K562 (cell line): ENCODE measurements at regions not wholly inside any gene's neighbourhood (a gene's known extent, or its start where the extent isn't known, plus 50 kb on each side); places are given as distances from the start of the nearest gene placed in this dataset.

ENCODE experiments used
- ATAC-seq: fragments of 200-7000 bp; cut with Tn5 transposase; 3 replicates; pipeline ENCODE4 v1.9.1; 2020; ENCODE audit warnings: moderate library complexity
- BruUV-seq: library from RNA; stranded (reverse); fragments of 400-500 nt; replicated peaks from 2 replicates; lab custom pipeline; 2021; lab: Mats Ljungman, UMichigan
- CTCF ChIA-PET: fragments of 300-600 bp; formaldehyde crosslinking; extraction: SDS; loops from one replicate; lab custom pipeline; 2021; ENCODE audit warnings: low intra/inter-chr PET ratio; lab: Yijun Ruan, JAX
- POLR2A ChIA-PET: fragments of 300-600, 350-650 bp; sonication (Branson Sonifier 250); formaldehyde crosslinking; extraction: SDS; loops from one replicate; lab custom pipeline; 2021; ENCODE audit warnings: antibody characterized with exemption, inconsistent platforms; lab: Yijun Ruan, JAX
- DNase-seq, 4 experiments: peaks; one replicate each; pipeline versions ENCODE4 v3.0.0 to v3.0.0-alpha.2; 2011 to 2018; ENCODE audit warnings: low spot score in 3 of 4, mixed read lengths in 3 of 4; ENCODE audit errors: extremely low read depth in 1 of 4
- FAIRE-seq: peaks from 2 replicates; lab custom pipeline; 2011; peaks lifted over from hg19 to GRCh38; lab: Jason Lieb, UNC
- H2AFZ ChIP-seq: 2 replicates; pipeline ENCODE4 v1.6.0; 2011; ENCODE audit warnings: low read depth, low read length, control low read depth, inconsistent platforms
- H3K27ac ChIP-seq: fragments of 200-600 bp; 3 replicates; pipeline ENCODE4 v1.8.0; 2011; ENCODE audit warnings: low read depth, mild to moderate bottlenecking, control low read depth, inconsistent platforms, low read length, moderate library complexity, mixed read lengths; ENCODE audit errors: extremely low read depth
- H3K27me3 ChIP-seq, 2 experiments: fragments of 300-600 bp in 1 of 2; 2 replicates in 1 of 2; 3 replicates in 1 of 2; pipeline versions ENCODE4 v1.6.0 to v1.8.0; 2011; ENCODE audit warnings: inconsistent platforms in 2 of 2, low read length in 2 of 2, mild to moderate bottlenecking in 1 of 2, mixed read lengths in 1 of 2, moderate library complexity in 1 of 2; ENCODE audit not compliant: control insufficient read depth in 2 of 2, insufficient read depth in 2 of 2
- H3K36me3 ChIP-seq: fragments of 300-600 bp; 3 replicates; pipeline ENCODE4 v1.8.0; 2011; ENCODE audit warnings: mild to moderate bottlenecking, low read length, inconsistent platforms; ENCODE audit not compliant: control insufficient read depth, insufficient read depth
- H3K4me1 ChIP-seq, 2 experiments: fragments of 200-600 bp in 1 of 2; replicated peaks in 1 of 2; 2 replicates in 1 of 2; 3 replicates in 1 of 2; pipeline versions ENCODE4 v1.5.1 to v1.8.0; 2011; ENCODE audit warnings: inconsistent platforms in 2 of 2, low read length in 2 of 2, mild to moderate bottlenecking in 1 of 2, mixed read lengths in 1 of 2, moderate library complexity in 1 of 2; ENCODE audit not compliant: control insufficient read depth in 2 of 2, insufficient read depth in 2 of 2
- H3K4me2 ChIP-seq: 2 replicates; pipeline ENCODE4 v1.6.1; 2011; ENCODE audit warnings: low read length, control low read depth, inconsistent platforms, mixed read lengths; ENCODE audit not compliant: insufficient read depth
- H3K4me3 ChIP-seq: fragments of 200-600 bp; sonication (generic), shearing (Covaris generic); 2 replicates; pipeline ENCODE4 v1.5.1; 2016; ENCODE audit warnings: control low read depth, inconsistent platforms
- H3K79me2 ChIP-seq: fragments of 200-600 bp; 3 replicates; pipeline ENCODE4 v1.8.0; 2011; ENCODE audit warnings: low read length, inconsistent platforms; ENCODE audit not compliant: control insufficient read depth, insufficient read depth
- H3K9ac ChIP-seq, 2 experiments: 2 replicates each; pipeline versions ENCODE4 v1.6.0 to v1.6.1; 2011; ENCODE audit warnings: low read depth in 2 of 2, low read length in 2 of 2, control low read depth in 1 of 2, inconsistent platforms in 1 of 2, mild to moderate bottlenecking in 1 of 2, mixed read lengths in 1 of 2; ENCODE audit not compliant: insufficient read depth in 1 of 2
- H3K9me1 ChIP-seq: one replicate; pipeline ENCODE4 v1.6.0; 2011; ENCODE audit warnings: inconsistent platforms, mild to moderate bottlenecking, low read length, moderate library complexity; ENCODE audit not compliant: control insufficient read depth, insufficient read depth
- H3K9me3 ChIP-seq: replicated peaks from 2 replicates; pipeline ENCODE4 v1.5.1; 2011; ENCODE audit warnings: low read depth, low read length, inconsistent platforms; ENCODE audit not compliant: control insufficient read depth, insufficient read depth
- H4K20me1 ChIP-seq: replicated peaks from 2 replicates; pipeline ENCODE4 v1.6.1; 2011; ENCODE audit warnings: low read length, inconsistent platforms, mixed read lengths; ENCODE audit not compliant: control insufficient read depth, insufficient read depth
- CEBPG ChIP-seq, 3 experiments: fragments of 200-800 bp in 1 of 3; sonication (Bioruptor generic) in 1 of 3; sonication (generic) in 1 of 3; formaldehyde crosslinking in 1 of 3; IDR thresholded peaks in 2 of 3; conservative IDR thresholded peaks in 1 of 3; 2 replicates each; pipeline versions ENCODE4 v1.6.1 to v1.8.0; 2016 to 2022; ENCODE audit warnings: missing compliant biosample characterization in 2 of 3, missing genetic modification characterization in 2 of 3, mild to moderate bottlenecking in 1 of 3, missing genetic modification reagents in 1 of 3
- DIDO1 ChIP-seq: fragments of 450-650 bp; IDR thresholded peaks from 2 replicates; pipeline ENCODE4 v1.6.1; 2016; ENCODE audit warnings: low read depth, missing biosample characterization, missing genetic modification characterization
- KHSRP ChIP-seq: fragments of 450-650 bp; IDR thresholded peaks from 2 replicates; pipeline ENCODE4 v1.6.1; 2017
- SLC30A9 ChIP-seq: fragments of 250-450 bp; sonication (Bioruptor Pico); IDR thresholded peaks from 2 replicates; pipeline ENCODE4 v1.8.0; 2022; ENCODE audit warnings: mild to moderate bottlenecking, moderate library complexity
- ZBTB49 ChIP-seq: sonication (generic); formaldehyde crosslinking; IDR thresholded peaks from 2 replicates; pipeline ENCODE4 v1.8.0; 2022; ENCODE audit warnings: missing genetic modification reagents, mild to moderate bottlenecking, borderline replicate concordance
- WGBS: fragments of 100-300 bp; shearing (Covaris generic); methylation state at CpG from one replicate; pipeline ENCODE4 v1.1.6; 2016; ENCODE audit warnings: low coverage, mixed read lengths; ENCODE audit not compliant: insufficient coverage; ENCODE audit errors: missing lambda C conversion rate; 5-methylcytosine and 5-hydroxymethylcytosine counted together
- in situ Hi-C: fragments of 300-500 bp; cut with MboI; formaldehyde crosslinking; loops from 4 replicates; pipeline ENCODE4 v1.15.0; 2018; ENCODE audit warnings: inconsistent platforms, mixed read lengths
- intact Hi-C: fragments of 100-400 bp; cut with micrococcal nuclease; formaldehyde crosslinking; loops from 2 replicates; pipeline ENCODE4 v1.14.2; 2022

DNA sequence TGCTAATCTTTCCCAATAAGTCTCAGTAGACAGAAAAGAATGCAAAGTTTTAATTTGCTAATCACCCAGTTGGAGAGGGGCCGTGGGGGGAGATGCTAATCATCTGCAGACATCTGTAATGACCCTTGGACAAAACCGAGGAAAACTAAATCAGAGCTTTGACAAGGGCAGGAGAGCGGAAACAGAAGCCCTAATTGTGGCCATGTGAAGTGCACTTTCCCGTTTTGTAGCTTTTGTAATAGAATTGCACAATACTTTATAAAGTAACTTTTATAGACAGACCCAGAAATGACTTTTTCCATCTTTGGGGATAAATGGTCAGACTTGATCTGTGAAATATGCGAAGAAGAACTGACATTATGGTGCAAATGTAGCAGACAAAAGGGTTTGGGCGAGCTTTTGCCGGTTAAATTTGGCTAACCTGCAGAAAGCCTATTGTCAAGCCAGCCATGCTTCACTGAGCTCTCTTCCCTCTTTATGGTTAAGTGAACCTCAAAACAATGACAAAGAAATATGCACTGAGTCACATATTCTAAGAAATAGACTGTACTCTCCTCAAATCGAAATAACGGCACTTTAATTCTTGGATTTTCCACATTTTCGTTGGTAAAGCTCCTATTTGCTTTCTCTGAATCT is 980.1 kb upstream of the POU3F3 start:
- in situ Hi-C loops, result no loop called here
- FAIRE-seq (no peak), ATAC-seq (no peak), DNase-seq (no peak)
- no peaks in the 10 kb centered on the region for H3K9me3 ChIP-seq
- no peak overlapping the region for H3K4me2 ChIP-seq
- no peaks in the 10 kb centered on the region for H3K9me1 ChIP-seq
- H3K79me2 ChIP-seq, result no peaks in the 10 kb centered on the region
- H3K27me3 ChIP-seq, result no peaks in the 10 kb centered on the region
- no peak overlapping the region for H3K9ac ChIP-seq
- TF ChIP-seq DIDO1 (tag) (no peak), ZBTB49 (no peak), CEBPG (CRISPR knock-in tag; IDR thresholded peaks at IDR 0.05) (no peak), CEBPG (tag; conservative IDR thresholded peaks at IDR 0.05 in 1 of 2, IDR thresholded peaks at IDR 0.05 in 1 of 2) (peak in 1 of 2 experiments; percentile 33; a peak in 2 of 4 replicates), SLC30A9 (no peak), KHSRP (no peak)
- H3K4me1 ChIP-seq, result no peaks in the 10 kb centered on the region
- H3K27ac ChIP-seq, result no peak overlapping the region
- no TSS peak for BruUV-seq
- intact Hi-C loops, result no loop called here
- CTCF ChIA-PET, result no interaction called here
- H4K20me1 ChIP-seq, result no peaks in the 10 kb centered on the region
- H3K4me3 ChIP-seq, result no peak overlapping the region
- H2AFZ ChIP-seq, result no peak overlapping the region
- POLR2A ChIA-PET, result no interaction called here
- 2% methylated on average over 10 of the region's 10 CpGs for WGBS
- no peaks in the 10 kb centered on the region for H3K36me3 ChIP-seq
